Body of pancreas (tissue), 4 donors: ENCODE measurements at regions not wholly inside any gene's neighbourhood (a gene's known extent, or its start where the extent isn't known, plus 50 kb on each side); places are given as distances from the start of the nearest gene placed in this dataset.

ENCODE experiments used
- POLR2A ChIP-seq, 3 donors: fragments of 450-650 bp; IDR thresholded peaks; one replicate each; pipeline ENCODE4 v1.6.1; 2016; ENCODE audit warnings: antibody characterized with exemption in 3 of 3, mild to moderate bottlenecking in 2 of 3
- TF ChIP-seq, protein P1 (sequence below), 7 experiments: fragments of 450-650 bp in 4 of 7; fragments of 200-600 bp in 3 of 7; sonication (generic) in 3 of 7; IDR thresholded peaks; one replicate each; pipeline ENCODE4 v1.5.1; 2016 to 2019; ENCODE audit warnings: antibody characterized with exemption in 7 of 7

GRCh38 chr1:228891272-228892034 is 156.2 kb downstream of the RHOU start:
- TF ChIP-seq, protein P1, sequence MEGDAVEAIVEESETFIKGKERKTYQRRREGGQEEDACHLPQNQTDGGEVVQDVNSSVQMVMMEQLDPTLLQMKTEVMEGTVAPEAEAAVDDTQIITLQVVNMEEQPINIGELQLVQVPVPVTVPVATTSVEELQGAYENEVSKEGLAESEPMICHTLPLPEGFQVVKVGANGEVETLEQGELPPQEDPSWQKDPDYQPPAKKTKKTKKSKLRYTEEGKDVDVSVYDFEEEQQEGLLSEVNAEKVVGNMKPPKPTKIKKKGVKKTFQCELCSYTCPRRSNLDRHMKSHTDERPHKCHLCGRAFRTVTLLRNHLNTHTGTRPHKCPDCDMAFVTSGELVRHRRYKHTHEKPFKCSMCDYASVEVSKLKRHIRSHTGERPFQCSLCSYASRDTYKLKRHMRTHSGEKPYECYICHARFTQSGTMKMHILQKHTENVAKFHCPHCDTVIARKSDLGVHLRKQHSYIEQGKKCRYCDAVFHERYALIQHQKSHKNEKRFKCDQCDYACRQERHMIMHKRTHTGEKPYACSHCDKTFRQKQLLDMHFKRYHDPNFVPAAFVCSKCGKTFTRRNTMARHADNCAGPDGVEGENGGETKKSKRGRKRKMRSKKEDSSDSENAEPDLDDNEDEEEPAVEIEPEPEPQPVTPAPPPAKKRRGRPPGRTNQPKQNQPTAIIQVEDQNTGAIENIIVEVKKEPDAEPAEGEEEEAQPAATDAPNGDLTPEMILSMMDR (IDR thresholded peaks at IDR 0.05), result no peak
- no peak for TF ChIP-seq POLR2A (IDR thresholded peaks at IDR 0.05)
